Epithelial cell of proximal tubule (primary cell): ENCODE measurements at regions not wholly inside any gene's neighbourhood (a gene's known extent, or its start where the extent isn't known, plus 50 kb on each side); places are given as distances from the start of the nearest gene placed in this dataset.
"Not testable (repeated sequence)": the region's sequence is repeated elsewhere in the genome, so short reads cannot be mapped to it uniquely, and the experiment has no call there.

ENCODE experiments used
- DNase-seq: peaks from one replicate; pipeline ENCODE4 v3.0.0-alpha.2; 2011; ENCODE audit warnings: low read depth
- H3K4me3 ChIP-seq: 2 replicates; pipeline ENCODE4 v1.5.1; 2011; ENCODE audit warnings: low read depth, mild to moderate bottlenecking, low read length
- TF ChIP-seq, protein P1 (sequence below): conservative IDR thresholded peaks from 2 replicates; pipeline ENCODE4 v1.5.1; 2012; ENCODE audit warnings: low read depth, mild to moderate bottlenecking, low read length

DNA sequence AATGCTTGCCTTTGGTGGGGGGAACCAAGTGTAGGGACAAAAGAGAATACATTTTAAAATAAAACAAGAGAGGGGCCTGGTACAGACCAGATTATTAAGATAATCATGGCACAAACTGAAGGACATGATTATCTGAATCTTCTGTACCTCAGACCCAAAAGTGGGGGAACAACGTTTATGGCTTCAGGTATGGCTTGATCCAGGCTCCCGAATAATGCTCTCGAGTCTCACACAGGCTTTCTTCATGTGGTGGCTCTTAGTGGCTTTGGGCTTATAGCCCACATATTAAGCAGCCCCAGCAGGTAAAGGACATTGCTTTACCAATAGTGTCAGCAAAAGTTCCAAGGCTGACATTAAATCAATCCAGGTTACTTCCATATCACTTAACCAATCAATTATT lies 106.8 kb upstream of the FOXK1 start:
- DNase-seq = no peak
- TF ChIP-seq, protein P1, sequence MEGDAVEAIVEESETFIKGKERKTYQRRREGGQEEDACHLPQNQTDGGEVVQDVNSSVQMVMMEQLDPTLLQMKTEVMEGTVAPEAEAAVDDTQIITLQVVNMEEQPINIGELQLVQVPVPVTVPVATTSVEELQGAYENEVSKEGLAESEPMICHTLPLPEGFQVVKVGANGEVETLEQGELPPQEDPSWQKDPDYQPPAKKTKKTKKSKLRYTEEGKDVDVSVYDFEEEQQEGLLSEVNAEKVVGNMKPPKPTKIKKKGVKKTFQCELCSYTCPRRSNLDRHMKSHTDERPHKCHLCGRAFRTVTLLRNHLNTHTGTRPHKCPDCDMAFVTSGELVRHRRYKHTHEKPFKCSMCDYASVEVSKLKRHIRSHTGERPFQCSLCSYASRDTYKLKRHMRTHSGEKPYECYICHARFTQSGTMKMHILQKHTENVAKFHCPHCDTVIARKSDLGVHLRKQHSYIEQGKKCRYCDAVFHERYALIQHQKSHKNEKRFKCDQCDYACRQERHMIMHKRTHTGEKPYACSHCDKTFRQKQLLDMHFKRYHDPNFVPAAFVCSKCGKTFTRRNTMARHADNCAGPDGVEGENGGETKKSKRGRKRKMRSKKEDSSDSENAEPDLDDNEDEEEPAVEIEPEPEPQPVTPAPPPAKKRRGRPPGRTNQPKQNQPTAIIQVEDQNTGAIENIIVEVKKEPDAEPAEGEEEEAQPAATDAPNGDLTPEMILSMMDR = no peak
- H3K4me3 ChIP-seq = no peak overlapping the region

DNA sequence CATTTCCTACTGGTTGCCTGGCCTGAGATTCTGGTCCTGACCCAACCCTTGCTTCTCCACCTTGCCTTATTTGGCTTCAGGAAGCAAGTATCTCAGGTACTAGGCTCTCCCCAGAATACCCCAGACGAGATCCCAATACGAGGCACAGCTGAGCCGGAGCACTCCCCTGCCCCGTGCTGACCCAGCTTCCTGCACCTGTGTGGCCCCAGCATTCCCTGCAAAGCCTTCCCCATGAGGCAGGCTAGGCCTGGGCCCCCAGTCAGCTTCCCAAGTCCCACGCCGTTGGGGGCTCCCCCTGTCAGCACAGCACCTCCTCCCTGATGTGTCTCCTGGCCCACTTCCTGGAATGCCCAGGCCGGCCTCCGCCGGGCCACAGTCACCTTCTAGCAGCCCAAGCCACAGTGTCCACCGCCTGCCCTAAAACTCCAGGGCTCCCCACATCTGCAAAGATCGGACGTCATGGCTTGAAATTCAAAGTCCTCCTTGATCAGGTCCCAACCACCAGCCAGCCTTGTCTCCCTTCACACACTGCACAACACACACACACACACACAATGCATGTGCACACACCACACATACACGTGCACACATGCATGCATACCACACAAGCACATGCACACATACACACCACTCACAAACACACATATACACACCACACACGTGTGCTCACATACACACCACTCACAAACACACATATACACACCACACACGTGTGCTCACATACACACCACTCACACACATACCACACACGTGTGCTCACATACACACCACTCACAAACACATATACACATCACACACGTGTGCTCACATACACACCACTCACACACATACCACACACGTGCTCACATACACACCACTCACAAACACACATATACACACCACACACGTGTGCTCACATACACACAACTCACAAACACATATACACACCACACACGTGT lies 78.9 kb upstream of the FOXK1 start:
- no peak for DNase-seq
- TF ChIP-seq, protein P1 = no peak
- no peak overlapping the region for H3K4me3 ChIP-seq

DNA sequence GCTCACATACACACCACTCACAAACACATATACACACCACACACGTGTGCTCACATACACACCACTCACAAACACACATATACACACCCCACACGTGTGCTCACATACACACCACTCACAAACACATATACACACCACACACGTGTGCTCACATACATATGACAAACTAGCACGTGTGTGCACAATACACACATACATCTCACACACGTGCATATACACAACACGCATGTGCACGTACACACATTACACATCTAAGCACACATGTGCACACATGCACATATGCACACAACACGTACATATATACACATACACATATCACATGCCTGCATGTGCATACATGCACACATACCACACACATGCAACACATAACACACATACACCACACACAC lies 78.3 kb upstream of the FOXK1 start:
- TF ChIP-seq, protein P1 = no peak
- no peak for DNase-seq

DNA sequence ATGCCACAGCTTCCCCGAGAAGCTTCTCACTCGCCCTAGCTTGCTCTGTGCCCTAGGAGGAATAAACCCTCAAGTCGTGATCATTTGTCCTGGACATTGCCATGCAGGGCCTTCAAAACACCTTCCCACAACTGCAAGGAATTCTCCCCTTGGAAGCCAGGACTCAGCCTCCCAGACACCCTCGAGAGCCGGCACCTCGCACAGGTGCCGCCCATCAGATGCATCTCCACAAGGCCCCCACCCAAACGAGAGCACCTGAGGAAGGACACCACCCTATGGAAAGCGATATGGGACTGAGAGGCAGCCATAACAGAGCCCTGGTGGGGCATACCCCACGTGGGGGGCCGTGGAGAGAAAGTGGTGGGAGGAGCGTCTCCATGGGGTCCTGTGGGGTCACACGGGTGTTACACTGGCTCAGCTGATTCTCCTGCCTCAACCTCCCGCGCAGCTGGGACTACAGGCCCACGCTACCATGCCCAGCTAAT lies 77.6 kb upstream of the FOXK1 start:
- H3K4me3 ChIP-seq = no peak overlapping the region
- DNase-seq = no peak
- TF ChIP-seq, protein P1 = no peak

More for the DNA sequence above, 78.3 kb upstream of the FOXK1 start:
- H3K4me3 ChIP-seq = no peak overlapping the region

DNA sequence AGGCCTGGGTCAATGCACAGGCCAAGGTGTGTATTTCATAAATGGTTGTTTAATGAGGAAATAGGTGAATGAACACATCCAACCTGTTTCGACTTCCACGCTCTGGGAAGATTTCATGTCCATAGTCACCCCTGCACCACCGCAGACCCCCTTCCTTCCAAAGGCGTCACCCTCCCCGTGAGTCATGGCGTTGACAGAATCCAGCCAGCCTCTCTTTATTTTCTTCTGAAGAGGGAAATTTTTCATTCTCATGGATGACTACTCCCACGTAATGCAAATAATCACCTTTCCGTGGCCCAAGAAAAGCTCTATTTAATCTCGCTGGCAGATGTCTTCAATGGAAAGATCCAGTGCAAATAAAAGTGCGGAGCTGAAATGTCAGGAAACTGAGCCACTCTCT lies 75.3 kb upstream of the FOXK1 start:
- no peak for DNase-seq
- H3K4me3 ChIP-seq = no peak overlapping the region
- TF ChIP-seq, protein P1 = no peak

DNA sequence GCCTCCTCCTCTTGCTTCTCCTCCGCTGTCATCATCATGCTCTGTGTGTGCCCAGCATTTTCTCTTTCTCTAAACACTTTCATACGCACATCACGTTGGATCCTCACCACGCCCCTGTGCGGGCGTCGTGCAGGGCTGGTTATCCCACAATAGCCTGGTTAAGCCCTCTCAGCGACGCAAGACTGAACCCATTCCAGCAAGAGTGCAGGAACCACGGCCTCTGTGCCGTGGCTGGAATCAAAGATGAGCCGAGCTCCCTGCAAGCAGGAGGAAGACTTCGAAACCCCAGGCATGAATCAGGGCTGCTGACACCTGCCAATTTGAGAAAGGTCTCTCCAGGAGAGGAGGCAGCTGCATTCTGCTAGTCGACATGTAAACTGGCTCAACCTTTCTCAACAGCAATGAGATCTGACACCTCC lies 74.8 kb upstream of the FOXK1 start:
- TF ChIP-seq, protein P1 = no peak
- DNase-seq = no peak
- no peak overlapping the region for H3K4me3 ChIP-seq

DNA sequence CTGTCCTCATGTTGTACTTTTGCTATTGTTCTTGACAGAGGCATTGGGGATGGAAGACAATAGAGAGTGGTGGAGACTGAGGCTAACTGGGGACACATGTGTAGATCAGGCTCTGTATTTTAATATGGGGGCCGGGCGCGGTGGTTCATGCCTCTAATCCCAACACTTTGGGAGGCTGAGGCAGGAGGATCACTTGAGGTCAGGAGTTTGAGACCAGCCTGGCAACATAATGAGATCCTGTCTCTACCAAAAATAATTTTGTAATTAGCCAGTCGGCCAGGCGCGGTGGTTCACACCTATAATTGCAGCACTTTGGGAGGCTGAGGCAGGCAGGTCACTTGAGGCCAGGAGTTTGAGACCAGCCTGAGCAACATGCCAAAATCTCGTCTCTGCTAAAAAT lies 72.5 kb upstream of the FOXK1 start:
- DNase-seq, H3K4me3 ChIP-seq: not testable (repeated sequence)
